CD4-positive, alpha-beta T cell (primary cell): ENCODE measurements at regions not wholly inside any gene's neighbourhood (a gene's known extent, or its start where the extent isn't known, plus 50 kb on each side); places are given as distances from the start of the nearest gene placed in this dataset.

Experiments used
- ATAC-seq: fragments of 200-7000 bp; cut with Tn5 transposase; one replicate; pipeline ENCODE4 v1.10.0; 2022; ENCODE audit warnings: mild to moderate bottlenecking; ENCODE audit not compliant: poor library complexity
- CTCF ChIA-PET: fragments of 350-600 bp; sonication (Branson Sonifier 250); formaldehyde crosslinking; loops from one replicate; lab custom pipeline; 2021; ENCODE audit warnings: antibody characterized with exemption, inconsistent platforms; lab: Charles Lee
- POLR2A ChIA-PET: fragments of 350-600 bp; sonication (Branson Sonifier 250); formaldehyde crosslinking; loops from one replicate; lab custom pipeline; 2021; ENCODE audit warnings: antibody characterized with exemption, inconsistent platforms; lab: Charles Lee
- DNase-seq, 14 experiments: peaks; one replicate each; pipeline ENCODE4 v3.0.0-alpha.2; 2013 to 2020; ENCODE audit warnings: mixed read lengths in 2 of 14
- H3K27ac ChIP-seq, 2 donors: one replicate each; pipeline versions ENCODE4 v1.5.1 to v1.7.0; 2013; ENCODE audit warnings: low read length in 2 of 2, low read depth in 1 of 2, mild to moderate bottlenecking in 1 of 2
- H3K27me3 ChIP-seq, 2 experiments: 1 replicate in 1 of 2; 2 replicates in 1 of 2; pipeline versions ENCODE4 v1.6.1 to v1.7.0; 2013; ENCODE audit warnings: low read length in 2 of 2, control low read depth in 1 of 2, mild to moderate bottlenecking in 1 of 2, moderate library complexity in 1 of 2; ENCODE audit not compliant: insufficient read depth in 2 of 2, control insufficient read depth in 1 of 2
- H3K36me3 ChIP-seq: one replicate; pipeline ENCODE4 v1.6.1; 2013; ENCODE audit warnings: low read length, control low read depth; ENCODE audit not compliant: insufficient read depth
- H3K4me1 ChIP-seq: one replicate; pipeline ENCODE4 v1.6.1; 2013; ENCODE audit warnings: low read length, control low read depth; ENCODE audit not compliant: insufficient read depth
- H3K4me3 ChIP-seq: one replicate; pipeline ENCODE4 v1.5.1; 2013; ENCODE audit warnings: mild to moderate bottlenecking, low read length, moderate library complexity
- H3K9me3 ChIP-seq, 2 experiments: 1 replicate in 1 of 2; 2 replicates in 1 of 2; pipeline versions ENCODE4 v1.6.1 to v1.7.0; 2013; ENCODE audit warnings: low read length in 2 of 2, mild to moderate bottlenecking in 2 of 2, control low read depth in 1 of 2, moderate library complexity in 1 of 2; ENCODE audit not compliant: control insufficient read depth in 1 of 2, insufficient read depth in 1 of 2
- H3K27ac Mint-ChIP-seq: one replicate; pipeline ENCODE4 v1.8.0; 2020; ENCODE audit warnings: mixed read lengths
- H3K27me3 Mint-ChIP-seq: one replicate; pipeline ENCODE4 v1.8.0; 2021; ENCODE audit warnings: mixed read lengths
- H3K36me3 Mint-ChIP-seq: one replicate; pipeline ENCODE4 v1.8.0; 2021; ENCODE audit warnings: low read depth, mixed read lengths
- H3K4me1 Mint-ChIP-seq: one replicate; pipeline ENCODE4 v1.8.0; 2021; ENCODE audit warnings: low read depth, mixed read lengths
- H3K4me3 Mint-ChIP-seq: one replicate; pipeline ENCODE4 v1.8.0; 2020; ENCODE audit warnings: mild to moderate bottlenecking, mixed read lengths
- H3K9me3 Mint-ChIP-seq: one replicate; pipeline ENCODE4 v1.8.0; 2020; ENCODE audit warnings: mixed read lengths
- CTCF ChIP-seq: fragments of 200-600 bp; IDR thresholded peaks from one replicate; pipeline ENCODE4 v1.8.0; 2022; ENCODE audit warnings: antibody characterized with exemption, mild to moderate bottlenecking
- intact Hi-C, 2 experiments: fragments of 100-400 bp; cut with DNase I in 1 of 2; cut with micrococcal nuclease in 1 of 2; formaldehyde crosslinking; loops; one replicate each; pipeline versions ENCODE4 v1.15.1 to v1.9.0; 2023 to 2025; cut with DNase I, micrococcal nuclease

- Mint-ChIP-seq H3K27me3 (peaks cover 22% of the 10 kb centered on the region), H3K36me3 (no peaks in the 10 kb centered on the region), H3K9me3 (peaks cover 3% of the 10 kb centered on the region), H3K4me3 (no peak overlapping the region), H3K27ac (no peak overlapping the region), H3K4me1 (no peaks in the 10 kb centered on the region)
- no peak overlapping the region for H3K4me3 ChIP-seq
- CTCF ChIA-PET = no interaction called here
- TF ChIP-seq CTCF = no peak
- ATAC-seq = no peak
- H3K4me1 ChIP-seq = no peaks in the 10 kb centered on the region
- H3K36me3 ChIP-seq = no peaks in the 10 kb centered on the region
- no peak for DNase-seq
- no peak overlapping the region for H3K27ac ChIP-seq
- intact Hi-C loops = no loop called here
- no peaks in the 10 kb centered on the region for H3K9me3 ChIP-seq
- peaks cover 0 to 2% of the 10 kb centered on the region in 2 experiments for H3K27me3 ChIP-seq
- POLR2A ChIA-PET = no interaction called here
Observed at GRCh38 chr6:40262363-40262762, 324.8 kb downstream of the LRFN2 start.

GRCh38 chr6:40258531-40258930 is 324.3 kb upstream of the MOCS1 start:
- Histone ChIP-seq H3K27me3 (no peaks in the 10 kb centered on the region), H3K4me3 (no peak overlapping the region), H3K27ac (no peak overlapping the region), H3K4me1 (no peaks in the 10 kb centered on the region), H3K36me3 (no peaks in the 10 kb centered on the region), H3K9me3 (no peaks in the 10 kb centered on the region)
- Mint-ChIP-seq H3K36me3 (no peaks in the 10 kb centered on the region), H3K4me3 (no peak overlapping the region), H3K9me3 (peaks cover 3% of the 10 kb centered on the region), H3K4me1 (no peaks in the 10 kb centered on the region), H3K27ac (no peak overlapping the region), H3K27me3 (peaks cover 35% of the 10 kb centered on the region)
- ATAC-seq (no peak), DNase-seq (no peak)
- intact Hi-C loops = no loop called here
- CTCF ChIA-PET = no interaction called here
- no peak for TF ChIP-seq CTCF
- POLR2A ChIA-PET = no interaction called here

GRCh38 chr6:40256831-40257230 is 322.6 kb upstream of the MOCS1 start:
- intact Hi-C loops = no loop called here
- no peak for TF ChIP-seq CTCF
- no peaks in the 10 kb centered on the region for H3K9me3 ChIP-seq
- CTCF ChIA-PET = no interaction called here
- H3K36me3 Mint-ChIP-seq = no peaks in the 10 kb centered on the region
- DNase-seq (no peak), ATAC-seq (no peak)
- no peaks in the 10 kb centered on the region for H3K4me1 ChIP-seq
- H3K27ac ChIP-seq = no peak overlapping the region
- no peak overlapping the region for H3K4me3 Mint-ChIP-seq
- peaks cover 3% of the 10 kb centered on the region for H3K9me3 Mint-ChIP-seq
- no peak overlapping the region for H3K27ac Mint-ChIP-seq
- no peaks in the 10 kb centered on the region for H3K36me3 ChIP-seq
- no peaks in the 10 kb centered on the region for H3K4me1 Mint-ChIP-seq
- POLR2A ChIA-PET = no interaction called here
- H3K27me3 ChIP-seq = no peaks in the 10 kb centered on the region
- no peak overlapping the region for H3K4me3 ChIP-seq
- peaks cover 30% of the 10 kb centered on the region for H3K27me3 Mint-ChIP-seq
